LNCAP (cell line): ENCODE measurements at regions not wholly inside any gene's neighbourhood (a gene's known extent, or its start where the extent isn't known, plus 50 kb on each side); places are given as distances from the start of the nearest gene placed in this dataset.

ENCODE experiments used
- TF ChIP-seq, protein P1 (sequence below): fragments of 450-650 bp; IDR thresholded peaks from 2 replicates; pipeline ENCODE4 v1.5.1; 2017; ENCODE audit warnings: mild to moderate bottlenecking

DNA sequence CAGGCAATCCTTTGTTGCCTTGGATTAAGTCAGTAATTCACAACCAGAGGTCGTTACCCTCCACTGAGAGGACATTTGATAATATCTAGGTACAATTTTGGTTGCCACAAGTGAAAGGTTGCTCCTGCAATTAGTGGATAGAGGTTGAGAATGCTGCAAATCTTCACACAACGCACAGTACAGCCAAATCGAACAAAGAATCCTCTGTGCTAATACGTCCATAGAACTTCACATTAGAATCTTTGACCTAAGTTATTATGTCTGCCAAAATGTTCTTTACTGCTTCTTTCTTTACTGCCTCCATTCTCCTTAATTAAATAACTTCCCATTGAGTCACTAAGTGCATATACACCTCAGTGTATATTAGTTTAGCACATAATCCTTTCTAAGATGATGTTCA, 879.5 kb downstream of the TRIB2 start:
- TF ChIP-seq, protein P1, sequence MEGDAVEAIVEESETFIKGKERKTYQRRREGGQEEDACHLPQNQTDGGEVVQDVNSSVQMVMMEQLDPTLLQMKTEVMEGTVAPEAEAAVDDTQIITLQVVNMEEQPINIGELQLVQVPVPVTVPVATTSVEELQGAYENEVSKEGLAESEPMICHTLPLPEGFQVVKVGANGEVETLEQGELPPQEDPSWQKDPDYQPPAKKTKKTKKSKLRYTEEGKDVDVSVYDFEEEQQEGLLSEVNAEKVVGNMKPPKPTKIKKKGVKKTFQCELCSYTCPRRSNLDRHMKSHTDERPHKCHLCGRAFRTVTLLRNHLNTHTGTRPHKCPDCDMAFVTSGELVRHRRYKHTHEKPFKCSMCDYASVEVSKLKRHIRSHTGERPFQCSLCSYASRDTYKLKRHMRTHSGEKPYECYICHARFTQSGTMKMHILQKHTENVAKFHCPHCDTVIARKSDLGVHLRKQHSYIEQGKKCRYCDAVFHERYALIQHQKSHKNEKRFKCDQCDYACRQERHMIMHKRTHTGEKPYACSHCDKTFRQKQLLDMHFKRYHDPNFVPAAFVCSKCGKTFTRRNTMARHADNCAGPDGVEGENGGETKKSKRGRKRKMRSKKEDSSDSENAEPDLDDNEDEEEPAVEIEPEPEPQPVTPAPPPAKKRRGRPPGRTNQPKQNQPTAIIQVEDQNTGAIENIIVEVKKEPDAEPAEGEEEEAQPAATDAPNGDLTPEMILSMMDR: no peak

DNA sequence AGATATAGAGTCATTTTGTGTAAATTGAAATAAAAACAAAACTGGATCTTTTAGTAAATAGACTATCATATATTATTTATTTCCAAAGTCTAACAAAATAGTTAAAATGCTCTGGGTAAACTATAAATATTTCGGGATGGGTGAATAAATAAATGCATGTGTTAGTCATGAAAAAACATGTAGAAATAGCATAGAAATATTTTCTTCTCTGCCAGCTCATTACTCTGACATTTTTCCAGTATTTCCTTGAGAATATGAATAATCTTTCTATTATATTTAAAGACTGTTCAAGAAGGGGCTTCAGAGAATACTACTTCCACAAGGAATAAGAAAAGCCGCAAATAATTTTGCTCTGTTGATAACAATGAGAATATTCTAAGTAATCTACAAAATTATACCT, 880.4 kb downstream of the TRIB2 start:
- TF ChIP-seq, protein P1: no peak

DNA sequence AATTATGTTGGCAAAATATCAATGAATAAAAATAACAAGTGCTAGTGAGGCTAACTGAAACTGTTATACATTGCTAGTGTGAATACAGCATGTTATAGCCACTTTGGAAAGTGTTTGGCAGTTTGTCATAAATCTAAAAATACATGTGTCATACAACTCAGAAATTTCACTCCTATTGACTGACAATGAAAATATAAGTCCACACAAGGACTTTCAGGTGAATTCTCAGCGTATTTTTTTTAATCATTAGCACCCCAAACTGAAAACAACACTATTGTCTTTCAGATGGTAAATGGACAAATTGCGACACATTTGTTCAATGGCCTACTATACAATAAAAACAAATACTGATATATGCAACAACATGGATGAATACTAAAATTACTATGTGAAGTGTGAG, 884.8 kb downstream of the TRIB2 start:
- TF ChIP-seq, protein P1: no peak

DNA sequence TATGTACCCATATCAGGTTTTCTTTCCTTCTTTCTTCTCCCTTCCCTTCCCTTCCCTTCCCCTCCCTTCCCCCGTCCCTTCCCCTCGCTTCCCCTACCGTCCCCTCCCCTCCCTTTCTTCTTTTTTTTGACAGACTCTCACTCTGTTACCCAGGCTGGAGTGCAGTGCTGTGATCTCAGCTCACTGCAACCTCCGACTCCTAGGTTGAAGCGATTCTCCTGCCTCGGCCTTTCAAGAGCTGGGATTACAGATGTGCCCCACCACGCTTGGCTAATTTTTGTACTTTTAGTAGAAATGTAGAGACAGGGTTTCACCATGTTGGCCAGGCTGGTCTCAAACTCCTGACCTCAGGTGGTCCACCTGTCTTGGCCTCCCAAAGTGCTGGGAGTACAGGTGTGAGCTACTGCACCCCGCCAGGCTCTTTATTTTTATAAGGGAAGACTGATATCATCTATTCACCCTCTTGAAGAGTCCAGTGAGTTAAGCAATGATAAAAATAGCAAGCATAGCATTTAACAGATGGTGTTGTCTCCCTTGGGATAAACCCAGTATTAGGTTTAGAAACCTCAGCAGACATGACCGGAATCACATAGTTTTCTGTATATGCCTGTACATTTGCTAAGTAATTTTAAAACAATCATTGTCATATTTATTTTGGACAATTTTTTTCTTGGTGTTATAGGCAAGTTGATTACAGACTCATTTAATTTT, 888.4 kb downstream of the TRIB2 start:
- TF ChIP-seq, protein P1: no peak

DNA sequence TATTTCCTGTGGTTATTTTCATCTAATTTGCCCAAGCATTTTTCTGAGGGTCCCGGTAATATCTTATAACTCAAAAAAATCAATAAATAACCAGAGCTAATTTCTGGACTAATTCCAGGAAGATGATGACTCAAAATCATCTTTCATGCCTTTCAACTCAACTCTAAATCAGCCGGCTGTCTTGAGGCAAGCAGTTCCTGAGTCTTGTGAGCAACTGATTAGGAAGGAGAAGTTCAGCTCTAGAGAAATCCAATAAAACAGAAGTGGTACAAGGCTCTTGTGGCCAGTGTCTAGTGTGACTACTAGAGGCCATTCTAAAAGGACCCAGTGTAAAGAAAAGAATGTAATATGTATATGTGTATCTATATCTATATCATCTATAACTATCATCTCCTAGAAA, 890.4 kb downstream of the TRIB2 start:
- TF ChIP-seq, protein P1: no peak

DNA sequence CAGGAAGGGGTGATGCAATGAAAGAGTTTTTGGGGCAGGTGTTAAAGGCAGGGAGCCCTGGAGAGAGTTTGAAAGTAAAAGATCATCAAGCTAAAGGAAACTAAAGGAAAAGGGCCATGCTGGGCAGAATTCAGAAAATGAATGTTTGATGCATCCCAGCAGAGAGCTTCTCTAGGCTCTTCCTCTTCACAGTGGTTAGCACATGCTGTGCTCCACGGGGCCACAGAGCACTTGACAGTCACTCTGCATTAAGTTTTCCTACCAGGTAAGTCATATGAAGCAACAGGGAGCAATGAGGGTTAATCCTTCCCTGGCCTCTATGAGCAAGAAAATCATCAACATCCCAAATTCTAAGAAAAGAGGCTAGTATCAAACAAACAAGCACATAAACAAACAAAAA, 895.2 kb downstream of the TRIB2 start:
- TF ChIP-seq, protein P1: no peak

DNA sequence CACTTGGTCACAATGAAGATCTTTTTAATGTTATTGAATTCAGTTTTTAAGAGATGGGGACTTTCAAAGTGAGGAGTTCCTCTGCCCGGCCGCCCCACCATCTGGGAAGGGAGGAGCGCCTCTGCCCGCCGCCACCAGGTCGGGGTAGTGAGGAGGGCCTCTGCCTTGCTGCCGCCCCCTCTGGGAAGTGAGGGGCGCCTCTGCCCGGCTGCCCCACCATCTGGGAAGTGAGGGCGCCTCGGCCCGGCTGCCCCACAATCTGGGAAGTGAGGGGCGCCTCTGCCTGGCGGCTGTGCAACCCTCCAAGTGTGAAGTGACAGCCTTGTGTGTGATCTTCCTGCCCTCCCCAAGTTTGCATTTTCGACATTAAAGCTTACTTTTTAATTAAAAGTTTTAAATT, 899.3 kb downstream of the TRIB2 start:
- TF ChIP-seq, protein P1: no peak

DNA sequence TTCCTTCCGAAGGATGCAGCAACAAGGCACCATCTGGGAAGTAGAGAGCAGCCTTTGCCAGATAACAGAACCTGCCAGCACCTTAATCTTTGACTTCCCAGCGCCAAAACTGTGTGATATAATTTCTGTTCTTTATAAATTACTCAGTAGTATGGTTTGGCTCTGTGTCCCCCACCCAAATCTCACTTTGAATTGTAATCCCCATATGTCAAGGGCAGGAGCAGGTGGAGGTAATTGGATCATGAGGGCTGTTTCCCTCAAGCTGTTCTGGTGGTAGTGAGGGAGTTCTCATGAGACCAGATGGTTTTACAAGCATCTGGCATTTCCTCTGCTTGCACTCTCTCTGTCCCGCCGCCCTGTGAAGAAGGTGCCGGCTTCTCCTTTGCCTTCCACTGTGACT, 899.9 kb downstream of the TRIB2 start:
- TF ChIP-seq, protein P1: no peak
